ENCODE measurements at regions not wholly inside any gene's neighbourhood (a gene's known extent, or its start where the extent isn't known, plus 50 kb on each side); places are given as distances from the start of the nearest gene placed in this dataset.

DNA sequence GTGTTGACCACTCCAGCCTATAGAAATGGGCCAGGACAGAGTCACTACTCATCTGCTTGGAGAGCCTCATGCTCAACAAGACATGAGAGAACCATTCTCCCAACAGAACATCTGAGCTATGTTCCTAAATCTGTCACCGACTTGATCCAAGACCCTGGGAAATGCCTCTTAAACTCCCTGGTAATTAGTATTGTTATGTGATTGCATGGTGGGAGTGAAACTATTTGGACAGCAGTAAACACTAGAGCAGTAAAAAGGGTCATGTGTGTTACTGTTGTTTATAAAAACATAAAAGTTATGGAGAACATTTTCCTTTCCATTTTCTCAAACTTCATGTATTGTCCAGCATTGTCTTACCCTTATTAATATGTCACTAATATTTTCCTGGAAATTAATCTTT lies 369.8 kb upstream of the FAT3 start:
- FAIRE-seq, result no peak

DNA sequence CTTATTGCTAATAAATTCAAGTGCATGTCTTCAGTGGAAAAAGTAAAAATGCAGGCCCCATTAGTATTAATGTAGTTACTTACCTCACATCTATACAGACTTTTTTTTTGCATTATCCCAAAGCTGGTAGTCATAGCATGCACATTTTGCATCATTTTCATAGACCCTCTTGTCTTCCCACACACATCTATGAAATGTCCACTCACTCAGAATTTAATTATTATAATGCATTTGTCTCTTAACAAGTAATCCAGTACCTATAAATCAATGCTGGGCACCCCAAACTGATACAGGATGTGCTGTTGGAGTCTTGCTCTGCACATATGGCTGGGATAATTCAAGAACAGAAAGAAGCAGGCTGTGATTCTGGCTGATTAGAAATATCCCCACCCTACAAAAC lies 370.4 kb upstream of the FAT3 start:
- FAIRE-seq, result no peak

DNA sequence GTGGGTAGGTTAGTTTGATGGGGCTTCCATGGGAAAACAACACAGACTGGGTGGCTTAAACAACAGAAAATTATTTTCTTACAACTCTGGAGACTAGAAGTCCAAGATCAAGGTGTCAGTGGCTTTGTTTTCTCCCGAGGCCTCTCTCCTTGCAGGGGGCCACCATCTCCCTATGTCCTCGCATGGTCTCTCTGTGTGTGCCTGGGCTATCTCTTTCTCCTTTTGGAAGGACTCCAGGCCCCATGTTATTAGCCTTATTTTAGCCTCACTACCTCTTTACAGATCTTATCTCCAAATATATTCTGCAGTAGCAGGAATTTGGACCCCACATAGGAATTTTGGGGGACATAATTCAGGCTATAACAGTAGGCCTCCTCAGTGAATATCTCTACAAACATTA lies 372.7 kb upstream of the FAT3 start:
- no peak for FAIRE-seq

- FAIRE-seq, result no peak
Measured at GRCh38 chr11:91850533-91851275, 373.9 kb upstream of the FAT3 start.

DNA sequence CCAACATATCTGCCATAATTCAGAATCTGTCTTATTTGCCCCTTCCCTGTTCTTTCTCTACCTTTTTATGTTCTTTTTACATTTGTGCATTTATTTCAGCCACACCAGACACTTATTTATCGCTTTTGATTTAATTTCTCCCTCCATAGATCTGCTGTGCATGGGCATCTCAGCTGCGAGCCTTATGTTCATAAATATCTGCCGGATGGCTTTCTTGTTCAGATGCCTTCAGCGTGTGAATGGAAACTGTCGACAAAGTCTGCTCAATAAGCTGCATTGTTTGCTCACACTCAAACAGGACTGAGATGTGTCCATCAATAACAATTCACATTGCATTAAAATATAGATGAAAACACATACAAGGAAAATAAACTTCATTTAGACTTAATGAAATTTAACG lies 374.6 kb upstream of the FAT3 start:
- FAIRE-seq, result no peak

- no peak for FAIRE-seq
Measured at GRCh38 chr11:91846649-91847048, 378.0 kb upstream of the FAT3 start.

- no peak for FAIRE-seq
Measured at GRCh38 chr11:91846002-91846401, 378.6 kb upstream of the FAT3 start.

DNA sequence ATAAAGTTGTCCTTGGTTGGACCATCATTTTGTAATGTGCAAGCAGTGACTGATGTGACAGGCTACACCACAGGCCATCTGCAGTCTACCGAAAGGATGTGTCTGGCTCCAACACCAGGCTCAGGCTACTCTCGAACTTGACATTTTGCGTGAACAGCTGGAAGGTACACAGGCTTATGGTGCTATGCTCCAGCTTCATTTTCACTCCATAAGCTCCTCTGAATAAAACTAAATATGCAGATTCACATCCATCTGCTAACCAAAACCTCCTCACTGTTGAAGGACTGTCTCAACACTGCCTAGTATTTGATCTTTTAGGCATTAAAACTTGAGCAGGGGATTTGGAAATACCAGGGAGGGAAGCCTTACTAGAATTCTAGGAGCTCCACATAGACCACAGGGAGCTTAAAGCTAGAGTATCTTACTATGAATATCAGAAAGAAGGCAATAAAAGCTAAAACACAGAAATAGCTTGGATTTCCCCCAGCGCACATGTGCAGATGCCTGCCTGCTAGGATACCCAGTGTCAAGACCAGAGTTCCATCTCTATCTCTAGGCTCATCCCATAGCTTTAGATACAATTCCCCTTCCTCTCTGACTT lies 383.9 kb upstream of the FAT3 start:
- FAIRE-seq, result no peak

DNA sequence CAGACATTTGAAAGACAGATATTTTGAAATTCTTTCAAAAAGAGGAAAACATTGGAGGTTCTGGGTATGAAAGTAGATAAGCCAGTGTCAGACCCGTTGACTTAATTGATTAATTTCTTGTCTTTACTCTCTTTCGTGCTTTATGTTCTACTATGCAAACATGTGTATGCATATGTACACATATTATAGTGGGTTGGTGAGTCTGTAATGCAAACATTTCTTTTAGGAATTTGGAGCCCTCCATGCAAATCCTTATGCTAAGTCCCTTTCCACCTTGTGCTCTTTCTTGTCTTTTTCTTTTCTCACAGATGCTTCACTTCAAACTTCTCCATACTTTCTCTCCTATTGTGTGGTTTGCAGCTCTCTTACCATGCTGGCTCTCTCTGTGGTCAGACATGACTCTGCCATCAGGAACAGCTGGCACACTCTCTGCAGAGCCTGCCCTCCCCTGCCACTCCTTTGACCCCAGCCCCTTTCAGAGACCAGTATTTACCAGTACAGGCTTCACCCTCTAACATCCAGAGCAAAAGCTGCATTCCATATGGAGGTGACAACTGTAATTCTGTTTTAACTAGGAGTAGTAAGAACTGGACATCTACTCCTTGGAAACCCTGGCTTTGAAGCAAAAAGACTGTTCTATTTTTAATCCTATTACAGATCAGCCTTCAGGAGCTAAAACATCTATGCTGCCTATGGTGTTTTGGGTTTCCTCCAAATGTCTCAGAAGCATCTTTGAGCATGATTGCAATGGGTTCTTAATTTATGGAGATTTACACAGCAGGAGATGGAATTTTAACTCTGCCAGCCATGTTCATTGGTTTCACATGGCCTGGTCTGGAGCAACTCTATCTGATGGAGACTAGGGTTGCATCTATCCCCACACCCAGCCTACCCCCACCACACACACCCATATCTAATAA lies 386.9 kb upstream of the FAT3 start:
- FAIRE-seq, result no peak

GRCh38 chr11:91835051-91835560 lies 389.5 kb upstream of the FAT3 start:
- FAIRE-seq, result no peak

DNA sequence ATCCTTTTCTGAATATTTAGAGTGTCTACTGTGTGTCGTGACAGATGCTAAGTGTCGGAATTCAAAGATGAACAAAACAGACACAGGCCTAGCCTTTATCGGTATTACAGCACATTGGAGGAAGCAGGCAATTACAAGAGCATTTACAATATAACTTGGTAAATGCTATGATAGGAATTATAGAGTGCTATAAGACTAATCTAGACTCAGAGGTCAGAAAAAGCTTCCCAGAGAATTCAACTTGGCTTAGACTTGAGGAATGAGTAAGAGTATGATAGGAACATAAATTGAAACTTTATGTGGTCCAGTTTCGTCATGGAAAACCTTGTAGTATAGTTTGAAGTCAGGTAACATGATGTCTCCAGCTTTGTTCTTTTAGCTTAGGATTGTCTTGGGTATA lies 395.7 kb upstream of the FAT3 start:
- FAIRE-seq, result no peak

- FAIRE-seq, result no peak
Measured at GRCh38 chr11:91825777-91826176, 398.8 kb upstream of the FAT3 start.

DNA sequence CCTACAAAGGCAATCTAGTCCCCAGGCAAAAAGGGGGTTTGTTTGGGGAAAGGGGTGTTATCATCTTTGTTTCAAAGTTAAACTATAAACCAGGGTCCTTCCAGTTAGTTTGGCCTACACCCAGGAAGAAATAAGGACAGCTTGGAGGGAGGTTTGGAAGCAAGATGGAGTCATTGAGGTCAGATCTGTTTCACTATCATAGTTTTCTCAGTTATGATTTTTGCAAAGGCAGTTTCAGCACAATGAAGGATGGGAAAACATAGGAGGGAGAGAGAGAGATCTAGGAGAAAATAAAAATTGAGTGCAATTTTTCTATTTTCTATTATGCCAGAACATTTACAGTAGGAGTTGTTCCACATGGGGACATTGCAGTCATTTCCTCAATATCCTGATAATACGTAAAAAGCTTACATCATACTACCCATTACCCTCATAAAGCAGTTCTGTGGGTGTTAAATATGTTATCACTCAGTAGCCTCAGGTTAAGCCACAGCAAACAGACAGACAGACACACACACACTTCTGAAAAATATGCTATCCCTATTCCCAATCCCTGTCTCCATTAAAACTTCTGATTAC lies 401.3 kb upstream of the FAT3 start:
- no peak for FAIRE-seq

- no peak for FAIRE-seq
Measured at GRCh38 chr11:91822805-91823204, 401.8 kb upstream of the FAT3 start.

GRCh38 chr11:91820709-91821108 lies 403.9 kb upstream of the FAT3 start:
- FAIRE-seq, result no peak

DNA sequence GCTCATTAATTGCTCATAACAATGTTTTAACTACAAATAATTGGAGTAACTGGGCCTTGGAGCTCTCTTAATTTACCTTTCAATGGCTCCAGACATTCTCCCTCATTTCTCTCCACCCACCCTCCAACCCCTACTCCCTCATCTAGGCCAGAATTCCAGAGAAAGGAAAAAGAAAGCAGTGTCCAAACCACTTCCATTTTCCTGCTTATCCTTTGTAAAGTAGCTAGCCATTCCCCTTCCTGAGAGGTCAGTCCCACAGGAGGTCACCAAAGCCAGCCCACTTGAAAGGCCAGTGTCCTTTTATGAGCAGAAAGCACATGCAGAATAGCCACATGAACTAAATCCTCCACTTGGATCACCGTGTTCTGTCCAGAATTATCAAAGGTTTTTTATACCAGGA lies 404.8 kb upstream of the FAT3 start:
- no peak for FAIRE-seq

- no peak for FAIRE-seq
Measured at GRCh38 chr11:91819195-91819594, 405.4 kb upstream of the FAT3 start.

DNA sequence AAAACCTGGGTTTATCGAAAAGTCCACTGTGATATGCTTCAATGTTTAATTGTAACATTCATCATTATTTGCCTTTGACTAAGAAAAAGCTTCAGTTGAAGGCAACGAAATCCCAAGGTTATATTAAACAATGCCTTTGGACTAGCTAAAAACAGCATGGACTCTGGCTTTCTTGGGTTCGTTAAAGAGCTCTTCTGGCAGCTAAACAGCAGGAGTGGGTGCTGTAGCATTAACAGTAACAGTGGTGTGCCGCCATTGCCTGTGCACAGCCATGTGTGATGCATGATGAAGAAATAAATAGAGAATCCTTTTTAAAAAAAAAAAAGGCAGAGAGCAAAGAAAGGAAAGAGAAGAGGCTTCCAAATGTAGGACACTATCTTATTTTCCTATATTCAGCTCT lies 406.6 kb upstream of the FAT3 start:
- FAIRE-seq, result no peak

- FAIRE-seq, result no peak
Measured at GRCh38 chr11:91813263-91813662, 411.4 kb upstream of the FAT3 start.

GRCh38 chr11:91810871-91811270 lies 413.7 kb upstream of the FAT3 start:
- no peak for FAIRE-seq

DNA sequence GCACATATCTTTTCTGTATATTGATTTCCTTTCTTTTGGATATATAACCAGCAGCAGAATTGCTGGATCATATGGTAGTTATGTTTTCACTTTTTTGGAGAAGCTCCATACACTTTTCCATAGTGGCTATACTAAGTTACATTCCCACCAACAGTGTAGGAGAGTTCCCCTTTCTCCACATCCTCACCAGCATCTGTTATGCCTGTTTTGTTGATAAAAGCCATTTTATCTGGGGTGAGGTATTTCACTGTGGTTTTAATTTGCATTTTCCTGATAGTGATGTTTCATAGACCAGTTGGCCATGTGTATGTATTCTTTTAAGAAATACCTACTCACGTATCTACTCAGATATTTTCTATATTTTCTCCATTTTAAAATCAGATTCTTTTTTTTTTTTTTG lies 419.3 kb upstream of the FAT3 start:
- no peak for FAIRE-seq

GRCh38 chr11:91804042-91804441 lies 420.6 kb upstream of the FAT3 start:
- no peak for FAIRE-seq

GRCh38 chr11:91802475-91802874 lies 422.1 kb upstream of the FAT3 start:
- FAIRE-seq, result no peak

Measured in colon (tissue), 2 donors.